HepG2 (cell line): ENCODE measurements at regions not wholly inside any gene's neighbourhood (a gene's known extent, or its start where the extent isn't known, plus 50 kb on each side); places are given as distances from the start of the nearest gene placed in this dataset.

Experiments
- ERF ChIP-seq: IDR thresholded peaks from 2 replicates; pipeline ENCODE4 v1.6.1; 2018; ENCODE audit warnings: missing biosample characterization, missing genetic modification reagents
- FOXK1 ChIP-seq: sonication (generic); formaldehyde crosslinking; IDR thresholded peaks from 2 replicates; pipeline ENCODE4 v1.4.0; 2020; ENCODE audit warnings: low read depth, missing genetic modification reagents, borderline replicate concordance
- GATAD1 ChIP-seq: IDR thresholded peaks from 2 replicates; pipeline ENCODE4 v1.6.1; 2016; ENCODE audit warnings: missing genetic modification reagents, missing compliant biosample characterization
- HBP1 ChIP-seq: IDR thresholded peaks from 2 replicates; pipeline ENCODE4 v1.6.1; 2016; ENCODE audit warnings: low read depth, control low read depth
- POLR2A ChIP-seq, 2 experiments: IDR thresholded peaks; 2 replicates each; pipeline ENCODE4 v1.6.1; 2011; ENCODE audit warnings: low read depth in 2 of 2, low read length in 2 of 2, mild to moderate bottlenecking in 1 of 2, moderate library complexity in 1 of 2; ENCODE audit not compliant: insufficient read depth in 1 of 2
- REST ChIP-seq, 2 experiments: IDR thresholded peaks; 2 replicates each; pipeline ENCODE4 v1.6.1; 2011 to 2012; ENCODE audit warnings: low read length in 2 of 2, borderline replicate concordance in 1 of 2, low read depth in 1 of 2, mild to moderate bottlenecking in 1 of 2, moderate library complexity in 1 of 2
- TAF1 ChIP-seq: sonication (generic); formaldehyde crosslinking; IDR thresholded peaks from 2 replicates; pipeline ENCODE4 v1.4.0; 2020; ENCODE audit warnings: missing genetic modification reagents
- ZBED4 ChIP-seq: sonication (generic); formaldehyde crosslinking; IDR thresholded peaks from 2 replicates; pipeline ENCODE4 v1.4.0; 2020; ENCODE audit warnings: missing genetic modification reagents, borderline replicate concordance
- ZBTB33 ChIP-seq: sonication (generic); formaldehyde crosslinking; IDR thresholded peaks from 2 replicates; pipeline ENCODE4 v1.4.0; 2020; ENCODE audit warnings: missing genetic modification reagents
- ZNF264 ChIP-seq: sonication (generic); formaldehyde crosslinking; IDR thresholded peaks from 2 replicates; pipeline ENCODE4 v1.4.0; 2020; ENCODE audit warnings: missing genetic modification reagents

- TF ChIP-seq FOXK1 (CRISPR knock-in tag) = no peak
- no peak for TF ChIP-seq POLR2A (IDR thresholded peaks at IDR 0.05; ENCODE audit: insufficient read depth in 1 of 2, low read depth in 2 of 2, low read length in 2 of 2)
- TF ChIP-seq ERF = no peak
- no peak for TF ChIP-seq ZBTB33
- no peak for TF ChIP-seq REST (IDR thresholded peaks at IDR 0.05; ENCODE audit: borderline replicate concordance in 1 of 2, low read depth in 1 of 2, low read length in 2 of 2)
- TF ChIP-seq TAF1 (CRISPR knock-in tag) = no peak
- TF ChIP-seq GATAD1 (CRISPR knock-in tag) = no peak
- TF ChIP-seq ZNF264 (CRISPR knock-in tag) = no peak
- TF ChIP-seq HBP1 (CRISPR knock-in tag) = no peak
- no peak for TF ChIP-seq ZBED4
These were observed 126.3 kb upstream of the DYRK2 start for GRCh38 chr12:67522222-67522621.
